Naive thymus-derived CD4-positive, alpha-beta T cell (primary cell): ENCODE measurements at regions not wholly inside any gene's neighbourhood (a gene's known extent, or its start where the extent isn't known, plus 50 kb on each side); places are given as distances from the start of the nearest gene placed in this dataset.

ENCODE experiments used
- ATAC-seq: fragments of 150-1000 bp; cut with Tn5 transposase; 2 replicates; pipeline ENCODE4 v1.10.0; 2021; ENCODE audit warnings: mild to moderate bottlenecking, moderate library complexity
- CTCF ChIA-PET: fragments of 350-600 bp; sonication (Branson Sonifier 250); formaldehyde crosslinking; loops from one replicate; lab custom pipeline; 2021; ENCODE audit warnings: antibody characterized with exemption; lab: Charles Lee
- POLR2A ChIA-PET: fragments of 350-600 bp; sonication (Branson Sonifier 250); formaldehyde crosslinking; loops from one replicate; lab custom pipeline; 2021; ENCODE audit warnings: antibody characterized with exemption, inconsistent platforms; lab: Charles Lee
- DNase-seq, 9 donors: peaks; one replicate each; pipeline versions ENCODE4 v3.0.0 to v3.0.0-alpha.2; 2020 to 2022; ENCODE audit warnings: mixed read lengths in 1 of 9
- H3K27ac ChIP-seq: one replicate; pipeline ENCODE4 v1.7.0; 2013; ENCODE audit warnings: mild to moderate bottlenecking, low read depth, low read length, moderate library complexity
- H3K27me3 ChIP-seq, 2 donors: one replicate each; pipeline ENCODE4 v1.7.0; 2013; ENCODE audit warnings: low read length in 2 of 2, mild to moderate bottlenecking in 2 of 2, moderate library complexity in 2 of 2; ENCODE audit not compliant: control insufficient read depth in 2 of 2, insufficient read depth in 2 of 2
- H3K36me3 ChIP-seq, 3 experiments: 1 replicate in 2 of 3; 2 replicates in 1 of 3; pipeline ENCODE4 v1.7.0; 2013; ENCODE audit warnings: low read length in 3 of 3, mild to moderate bottlenecking in 3 of 3, moderate library complexity in 1 of 3; ENCODE audit not compliant: insufficient read depth in 3 of 3, control insufficient read depth in 2 of 3
- H3K4me1 ChIP-seq, 2 donors: one replicate each; pipeline ENCODE4 v1.7.0; 2013; ENCODE audit warnings: low read length in 2 of 2, mild to moderate bottlenecking in 2 of 2, moderate library complexity in 1 of 2; ENCODE audit not compliant: control insufficient read depth in 2 of 2, insufficient read depth in 2 of 2
- H3K4me3 ChIP-seq: 2 replicates; pipeline ENCODE4 v1.7.0; 2013; ENCODE audit warnings: mild to moderate bottlenecking, low read length
- H3K9me3 ChIP-seq, 3 experiments: 1 replicate in 2 of 3; 2 replicates in 1 of 3; pipeline ENCODE4 v1.7.0; 2013; ENCODE audit warnings: low read length in 3 of 3; ENCODE audit not compliant: control insufficient read depth in 2 of 3
- H3K27ac Mint-ChIP-seq, 9 donors: one replicate each; pipeline ENCODE4 v1.8.0; 2020 to 2022; ENCODE audit warnings: mixed read lengths in 9 of 9, mild to moderate bottlenecking in 8 of 9, moderate library complexity in 5 of 9, inconsistent platforms in 2 of 9
- H3K27me3 Mint-ChIP-seq, 5 donors: one replicate each; pipeline ENCODE4 v1.8.0; 2021 to 2022; ENCODE audit warnings: mixed read lengths in 5 of 5, mild to moderate bottlenecking in 1 of 5
- H3K36me3 Mint-ChIP-seq, 5 donors: one replicate each; pipeline ENCODE4 v1.8.0; 2020 to 2022; ENCODE audit warnings: mixed read lengths in 5 of 5, mild to moderate bottlenecking in 3 of 5, inconsistent platforms in 1 of 5
- H3K4me1 Mint-ChIP-seq, 7 donors: one replicate each; pipeline ENCODE4 v1.8.0; 2020 to 2022; ENCODE audit warnings: mixed read lengths in 7 of 7, mild to moderate bottlenecking in 3 of 7, inconsistent platforms in 1 of 7
- H3K4me3 Mint-ChIP-seq, 10 donors: one replicate each; pipeline ENCODE4 v1.8.0; 2020 to 2022; ENCODE audit warnings: mild to moderate bottlenecking in 10 of 10, mixed read lengths in 10 of 10, moderate library complexity in 6 of 10, inconsistent platforms in 2 of 10
- H3K9me3 Mint-ChIP-seq, 11 donors: one replicate each; pipeline ENCODE4 v1.8.0; 2020 to 2022; ENCODE audit warnings: mixed read lengths in 11 of 11, mild to moderate bottlenecking in 4 of 11, inconsistent platforms in 1 of 11, moderate library complexity in 1 of 11
- intact Hi-C, 2 donors: fragments of 100-400 bp; cut with micrococcal nuclease; formaldehyde crosslinking; loops; one replicate each; pipeline ENCODE4 v1.15.1; 2023

- Mint-ChIP-seq H3K27ac (no peak overlapping the region), H3K9me3 (peaks cover 9 to 29% (median 13%) of the 10 kb centered on the region in 11 donors), H3K36me3 (no peaks in the 10 kb centered on the region), H3K4me1 (no peaks in the 10 kb centered on the region), H3K4me3 (no peak overlapping the region), H3K27me3 (peaks cover 0 to 8% (median 0%) of the 10 kb centered on the region in 5 donors)
- Histone ChIP-seq H3K36me3 (no peaks in the 10 kb centered on the region), H3K9me3 (peaks cover 0 to 10% (median 0%) of the 10 kb centered on the region in 3 experiments), H3K27me3 (no peaks in the 10 kb centered on the region), H3K4me3 (no peak overlapping the region), H3K27ac (no peak overlapping the region), H3K4me1 (no peaks in the 10 kb centered on the region)
- POLR2A ChIA-PET, result no interaction called here
- no peak for DNase-seq
- intact Hi-C loops, result no loop called here
- no peak for ATAC-seq
- CTCF ChIA-PET, result no interaction called here
Measured at GRCh38 chr12:58465418-58465817, 454.9 kb downstream of the LRIG3 start.

- DNase-seq (no peak), ATAC-seq (no peak)
- ChIA-PET POLR2A (no interaction called here), CTCF (no interaction called here)
- Histone ChIP-seq H3K36me3 (no peaks in the 10 kb centered on the region), H3K27me3 (no peaks in the 10 kb centered on the region), H3K4me3 (no peak overlapping the region), H3K9me3 (peaks cover 0 to 10% (median 0%) of the 10 kb centered on the region in 3 experiments), H3K27ac (no peak overlapping the region), H3K4me1 (no peaks in the 10 kb centered on the region)
- Mint-ChIP-seq H3K27ac (no peak overlapping the region), H3K4me1 (no peaks in the 10 kb centered on the region), H3K36me3 (no peaks in the 10 kb centered on the region), H3K27me3 (no peaks in the 10 kb centered on the region), H3K9me3 (peaks cover 8 to 29% (median 12%) of the 10 kb centered on the region in 11 donors), H3K4me3 (no peak overlapping the region)
- intact Hi-C loops, result no loop called here
Measured at GRCh38 chr12:58470266-58471010, 449.9 kb downstream of the LRIG3 start.

GRCh38 chr12:58479401-58479800 is 440.9 kb downstream of the LRIG3 start:
- no peaks in the 10 kb centered on the region for H3K27me3 ChIP-seq
- CTCF ChIA-PET, result no interaction called here
- H3K27me3 Mint-ChIP-seq, result peaks cover 0 to 10% (median 4%) of the 10 kb centered on the region in 5 donors
- POLR2A ChIA-PET, result no interaction called here
- no peaks in the 10 kb centered on the region for H3K4me1 ChIP-seq
- no peak for DNase-seq
- H3K36me3 ChIP-seq, result no peaks in the 10 kb centered on the region
- ATAC-seq, result no peak
- H3K9me3 Mint-ChIP-seq, result peaks cover 0 to 11% (median 2%) of the 10 kb centered on the region in 11 donors
- H3K4me1 Mint-ChIP-seq, result no peaks in the 10 kb centered on the region
- no peak overlapping the region for H3K27ac Mint-ChIP-seq
- H3K4me3 Mint-ChIP-seq, result no peak overlapping the region
- H3K4me3 ChIP-seq, result no peak overlapping the region
- H3K9me3 ChIP-seq, result no peaks in the 10 kb centered on the region
- no peak overlapping the region for H3K27ac ChIP-seq
- intact Hi-C loops, result no loop called here
- no peaks in the 10 kb centered on the region for H3K36me3 Mint-ChIP-seq

- no peak overlapping the region for H3K27ac ChIP-seq
- H3K27me3 ChIP-seq, result no peaks in the 10 kb centered on the region
- no peak overlapping the region for H3K4me3 ChIP-seq
- Mint-ChIP-seq H3K9me3 (peaks cover 0 to 11% (median 0%) of the 10 kb centered on the region in 11 donors), H3K4me1 (no peaks in the 10 kb centered on the region), H3K36me3 (no peaks in the 10 kb centered on the region), H3K27me3 (peaks cover 0 to 10% (median 4%) of the 10 kb centered on the region in 5 donors), H3K4me3 (no peak overlapping the region), H3K27ac (no peak overlapping the region)
- no peaks in the 10 kb centered on the region for H3K36me3 ChIP-seq
- CTCF ChIA-PET, result no interaction called here
- H3K4me1 ChIP-seq, result no peaks in the 10 kb centered on the region
- H3K9me3 ChIP-seq, result no peaks in the 10 kb centered on the region
- DNase-seq, result no peak
- intact Hi-C loops, result no loop called here
- POLR2A ChIA-PET, result no interaction called here
- ATAC-seq, result no peak
Measured at GRCh38 chr12:58481811-58482210, 438.5 kb downstream of the LRIG3 start.

- H3K27ac ChIP-seq, result no peak overlapping the region
- intact Hi-C loops, result no loop called here
- peaks cover 0 to 5% (median 0%) of the 10 kb centered on the region in 11 donors for H3K9me3 Mint-ChIP-seq
- H3K27me3 Mint-ChIP-seq, result peaks cover 0 to 7% (median 0%) of the 10 kb centered on the region in 5 donors
- ChIA-PET POLR2A (no interaction called here), CTCF (no interaction called here)
- no peaks in the 10 kb centered on the region for H3K36me3 ChIP-seq
- no peak overlapping the region for H3K4me3 Mint-ChIP-seq
- H3K36me3 Mint-ChIP-seq, result no peaks in the 10 kb centered on the region
- H3K27me3 ChIP-seq, result no peaks in the 10 kb centered on the region
- H3K4me3 ChIP-seq, result no peak overlapping the region
- no peak overlapping the region for H3K27ac Mint-ChIP-seq
- no peaks in the 10 kb centered on the region for H3K9me3 ChIP-seq
- DNase-seq, result no peak
- ATAC-seq, result no peak
- no peaks in the 10 kb centered on the region for H3K4me1 Mint-ChIP-seq
- H3K4me1 ChIP-seq, result no peaks in the 10 kb centered on the region
Measured at GRCh38 chr12:58487255-58487654, 433.0 kb downstream of the LRIG3 start.

- Mint-ChIP-seq H3K4me3 (no peak overlapping the region), H3K27ac (no peak overlapping the region), H3K27me3 (peaks cover 0 to 7% (median 0%) of the 10 kb centered on the region in 5 donors), H3K4me1 (no peaks in the 10 kb centered on the region), H3K9me3 (peaks cover 0 to 5% (median 0%) of the 10 kb centered on the region in 11 donors), H3K36me3 (no peaks in the 10 kb centered on the region)
- intact Hi-C loops, result no loop called here
- H3K27me3 ChIP-seq, result no peaks in the 10 kb centered on the region
- DNase-seq (no peak), ATAC-seq (no peak)
- no peak overlapping the region for H3K27ac ChIP-seq
- CTCF ChIA-PET, result no interaction called here
- no peaks in the 10 kb centered on the region for H3K9me3 ChIP-seq
- H3K36me3 ChIP-seq, result no peaks in the 10 kb centered on the region
- H3K4me3 ChIP-seq, result no peak overlapping the region
- POLR2A ChIA-PET, result no interaction called here
- no peaks in the 10 kb centered on the region for H3K4me1 ChIP-seq
Measured at GRCh38 chr12:58487678-58488161, 432.6 kb downstream of the LRIG3 start.

- Histone ChIP-seq H3K27me3 (no peaks in the 10 kb centered on the region), H3K4me3 (no peak overlapping the region), H3K27ac (no peak overlapping the region), H3K9me3 (no peaks in the 10 kb centered on the region), H3K4me1 (no peaks in the 10 kb centered on the region), H3K36me3 (no peaks in the 10 kb centered on the region)
- Mint-ChIP-seq H3K9me3 (peaks cover 0 to 5% (median 0%) of the 10 kb centered on the region in 11 donors), H3K4me3 (no peak overlapping the region), H3K4me1 (no peaks in the 10 kb centered on the region), H3K36me3 (no peaks in the 10 kb centered on the region), H3K27me3 (peaks cover 0 to 7% (median 0%) of the 10 kb centered on the region in 5 donors), H3K27ac (no peak overlapping the region)
- intact Hi-C loops, result no loop called here
- no peak for DNase-seq
- no peak for ATAC-seq
- ChIA-PET CTCF (no interaction called here), POLR2A (no interaction called here)
Measured at GRCh38 chr12:58489394-58489793, 430.9 kb downstream of the LRIG3 start.
